Fibroblast of lung (primary cell): ENCODE measurements at regions not wholly inside any gene's neighbourhood (a gene's known extent, or its start where the extent isn't known, plus 50 kb on each side); places are given as distances from the start of the nearest gene placed in this dataset.

Experiments used
- DNase-seq, 2 donors: peaks; one replicate each; pipeline versions ENCODE4 v3.0.0 to v3.0.0-alpha.2; 2010; ENCODE audit warnings: low read depth in 2 of 2
- H2AFZ ChIP-seq: 2 replicates; pipeline ENCODE4 v1.5.1; 2012; ENCODE audit warnings: low read length, control low read depth, inconsistent platforms
- H3K27ac ChIP-seq: 2 replicates; pipeline ENCODE4 v1.5.1; 2011; ENCODE audit warnings: low read length, control low read depth; ENCODE audit not compliant: insufficient read depth
- H3K27me3 ChIP-seq: 2 replicates; pipeline ENCODE4 v1.5.1; 2011; ENCODE audit warnings: mild to moderate bottlenecking, low read length; ENCODE audit not compliant: control insufficient read depth, insufficient read depth
- H3K36me3 ChIP-seq: 2 replicates; pipeline ENCODE4 v1.5.1; 2011; ENCODE audit warnings: low read length; ENCODE audit not compliant: control insufficient read depth, insufficient read depth
- H3K4me1 ChIP-seq: 2 replicates; pipeline ENCODE4 v1.5.1; 2011; ENCODE audit warnings: low read length; ENCODE audit not compliant: control insufficient read depth, insufficient read depth; ENCODE audit errors: extremely low read depth
- H3K4me2 ChIP-seq: 2 replicates; pipeline ENCODE4 v1.5.1; 2011; ENCODE audit warnings: low read length, control low read depth; ENCODE audit not compliant: insufficient read depth; ENCODE audit errors: extremely low read depth
- H3K4me3 ChIP-seq, 4 experiments: fragments of 200-600 bp in 1 of 4; sonication (generic) in 1 of 4; replicated peaks in 1 of 4; 2 replicates each; pipeline ENCODE4 v1.5.1; 2011 to 2016; ENCODE audit warnings: low read length in 4 of 4, low read depth in 3 of 4, mild to moderate bottlenecking in 3 of 4, control low read depth in 2 of 4, inconsistent platforms in 1 of 4, mixed read lengths in 1 of 4; ENCODE audit not compliant: insufficient read depth in 1 of 4; ENCODE audit errors: control extremely low read depth in 1 of 4
- H3K79me2 ChIP-seq: 2 replicates; pipeline ENCODE4 v1.5.1; 2012; ENCODE audit warnings: mild to moderate bottlenecking, low read length, inconsistent platforms; ENCODE audit not compliant: control insufficient read depth, insufficient read depth
- H3K9ac ChIP-seq: 2 replicates; pipeline ENCODE4 v1.5.1; 2011; ENCODE audit warnings: mild to moderate bottlenecking, low read length, control low read depth; ENCODE audit not compliant: insufficient read depth
- H3K9me3 ChIP-seq: 2 replicates; pipeline ENCODE4 v1.5.1; 2012; ENCODE audit warnings: low read depth, low read length; ENCODE audit not compliant: control insufficient read depth, insufficient read depth
- H4K20me1 ChIP-seq: 2 replicates; pipeline ENCODE4 v1.5.1; 2011; ENCODE audit warnings: low read length; ENCODE audit not compliant: control insufficient read depth, insufficient read depth; ENCODE audit errors: extremely low read depth
- CTCF ChIP-seq, 2 donors: IDR thresholded peaks in 1 of 2; conservative IDR thresholded peaks in 1 of 2; 1 replicate in 1 of 2; 2 replicates in 1 of 2; pipeline ENCODE4 v1.5.1; 2011 to 2012; ENCODE audit warnings: low read length in 2 of 2, control low read depth in 1 of 2, inconsistent platforms in 1 of 2, low read depth in 1 of 2, mild to moderate bottlenecking in 1 of 2
- EZH2 ChIP-seq: IDR thresholded peaks from 2 replicates; pipeline ENCODE4 v1.5.1; 2012; ENCODE audit warnings: low read length, control low read depth, mild to moderate bottlenecking; ENCODE audit errors: missing control alignments

- Histone ChIP-seq H3K9ac (no peak overlapping the region), H3K4me1 (no peaks in the 10 kb centered on the region), H2AFZ (no peak overlapping the region), H3K79me2 (no peaks in the 10 kb centered on the region), H3K4me2 (no peak overlapping the region), H3K27ac (no peak overlapping the region), H3K4me3 (no peak overlapping the region), H3K9me3 (no peaks in the 10 kb centered on the region), H3K36me3 (no peaks in the 10 kb centered on the region), H4K20me1 (no peaks in the 10 kb centered on the region), H3K27me3 (no peaks in the 10 kb centered on the region)
- DNase-seq: peak in 1 of 2 donors; percentile 25
- TF ChIP-seq CTCF (conservative IDR thresholded peaks at IDR 0.05 in 1 of 2, IDR thresholded peaks at IDR 0.05 in 1 of 2; ENCODE audit: low read depth in 1 of 2, low read length in 2 of 2) (no peak), EZH2 (no peak)
Observed at GRCh38 chr1:41983451-41983850, 64.7 kb upstream of the HIVEP3 start.

GRCh38 chr1:41981796-41982195, 63.1 kb upstream of the HIVEP3 start:
- Histone ChIP-seq H3K4me3 (no peak overlapping the region), H3K9ac (no peak overlapping the region), H4K20me1 (no peaks in the 10 kb centered on the region), H3K27me3 (no peaks in the 10 kb centered on the region), H3K36me3 (no peaks in the 10 kb centered on the region), H3K79me2 (no peaks in the 10 kb centered on the region), H3K27ac (no peak overlapping the region), H3K9me3 (no peaks in the 10 kb centered on the region), H2AFZ (no peak overlapping the region), H3K4me1 (no peaks in the 10 kb centered on the region), H3K4me2 (no peak overlapping the region)
- no peak for DNase-seq
- TF ChIP-seq EZH2 (no peak), CTCF (conservative IDR thresholded peaks at IDR 0.05 in 1 of 2, IDR thresholded peaks at IDR 0.05 in 1 of 2; ENCODE audit: low read depth in 1 of 2, low read length in 2 of 2) (no peak)

GRCh38 chr1:41980827-41981653, 62.3 kb upstream of the HIVEP3 start:
- Histone ChIP-seq H3K9ac (no peak overlapping the region), H3K4me2 (no peak overlapping the region), H3K27ac (no peak overlapping the region), H4K20me1 (no peaks in the 10 kb centered on the region), H3K79me2 (no peaks in the 10 kb centered on the region), H3K36me3 (no peaks in the 10 kb centered on the region), H3K27me3 (no peaks in the 10 kb centered on the region), H3K9me3 (no peaks in the 10 kb centered on the region), H3K4me1 (no peaks in the 10 kb centered on the region), H3K4me3 (no peak overlapping the region), H2AFZ (no peak overlapping the region)
- TF ChIP-seq EZH2: no peak
- no peak for TF ChIP-seq CTCF (conservative IDR thresholded peaks at IDR 0.05 in 1 of 2, IDR thresholded peaks at IDR 0.05 in 1 of 2; ENCODE audit: low read depth in 1 of 2, low read length in 2 of 2)
- peak in 1 of 2 donors; percentile 20 for DNase-seq
